Neural progenitor cell (in vitro differentiated cells): ENCODE measurements at regions not wholly inside any gene's neighbourhood (a gene's known extent, or its start where the extent isn't known, plus 50 kb on each side); places are given as distances from the start of the nearest gene placed in this dataset.

Experiments used
- CTCF ChIP-seq: fragments of 200-600 bp; sonication (generic); IDR thresholded peaks from 2 replicates; pipeline ENCODE4 v1.5.1; 2017; ENCODE audit warnings: antibody characterized with exemption, mild to moderate bottlenecking
- EZH2 ChIP-seq: fragments of 200-600 bp; sonication (generic); IDR thresholded peaks from 2 replicates; pipeline ENCODE4 v1.6.1; 2017; ENCODE audit warnings: antibody characterized with exemption, mild to moderate bottlenecking, moderate library complexity
- EZH2phosphoT487 ChIP-seq: fragments of 200-600 bp; sonication (generic); IDR thresholded peaks from 2 replicates; pipeline ENCODE4 v1.6.1; 2017; ENCODE audit warnings: antibody characterized with exemption

GRCh38 chr13:48817166-48817802 lies 158.4 kb upstream of the FNDC3A start:
- TF ChIP-seq EZH2phosphoT487 (no peak), EZH2 (no peak), CTCF (no peak)
